ENCODE measurements at regions not wholly inside any gene's neighbourhood (a gene's known extent, or its start where the extent isn't known, plus 50 kb on each side); places are given as distances from the start of the nearest gene placed in this dataset.

DNA sequence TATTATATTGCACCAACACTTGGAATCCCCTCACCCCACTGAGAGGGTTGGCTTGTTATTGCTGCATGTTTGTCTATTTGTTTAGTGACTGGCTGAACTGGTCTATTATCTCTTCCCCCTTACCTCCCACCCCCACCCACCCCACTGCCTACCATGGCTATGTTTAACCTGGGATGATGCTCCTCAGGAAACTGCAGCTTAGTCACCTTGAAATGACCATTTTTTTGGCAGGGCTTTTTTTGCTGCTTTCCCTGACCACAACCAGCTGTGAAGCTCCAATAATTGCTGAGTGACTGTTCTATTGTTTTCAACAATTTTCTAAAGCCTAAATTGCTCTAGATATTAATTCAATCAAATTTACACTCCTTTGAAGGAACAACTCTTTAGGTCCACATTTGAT, 137.9 kb upstream of the CADM2 start:
- no peak for TF ChIP-seq EP300 (IDR thresholded peaks at IDR 0.05)
- TF ChIP-seq, protein P1, sequence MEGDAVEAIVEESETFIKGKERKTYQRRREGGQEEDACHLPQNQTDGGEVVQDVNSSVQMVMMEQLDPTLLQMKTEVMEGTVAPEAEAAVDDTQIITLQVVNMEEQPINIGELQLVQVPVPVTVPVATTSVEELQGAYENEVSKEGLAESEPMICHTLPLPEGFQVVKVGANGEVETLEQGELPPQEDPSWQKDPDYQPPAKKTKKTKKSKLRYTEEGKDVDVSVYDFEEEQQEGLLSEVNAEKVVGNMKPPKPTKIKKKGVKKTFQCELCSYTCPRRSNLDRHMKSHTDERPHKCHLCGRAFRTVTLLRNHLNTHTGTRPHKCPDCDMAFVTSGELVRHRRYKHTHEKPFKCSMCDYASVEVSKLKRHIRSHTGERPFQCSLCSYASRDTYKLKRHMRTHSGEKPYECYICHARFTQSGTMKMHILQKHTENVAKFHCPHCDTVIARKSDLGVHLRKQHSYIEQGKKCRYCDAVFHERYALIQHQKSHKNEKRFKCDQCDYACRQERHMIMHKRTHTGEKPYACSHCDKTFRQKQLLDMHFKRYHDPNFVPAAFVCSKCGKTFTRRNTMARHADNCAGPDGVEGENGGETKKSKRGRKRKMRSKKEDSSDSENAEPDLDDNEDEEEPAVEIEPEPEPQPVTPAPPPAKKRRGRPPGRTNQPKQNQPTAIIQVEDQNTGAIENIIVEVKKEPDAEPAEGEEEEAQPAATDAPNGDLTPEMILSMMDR (IDR thresholded peaks at IDR 0.05), result no peak
- TF ChIP-seq POLR2A (IDR thresholded peaks at IDR 0.05), result no peak
